IPS-NIHi7 (cell line): ENCODE measurements at regions not wholly inside any gene's neighbourhood (a gene's known extent, or its start where the extent isn't known, plus 50 kb on each side); places are given as distances from the start of the nearest gene placed in this dataset.
"Not testable (repeated sequence)": the region's sequence is repeated elsewhere in the genome, so short reads cannot be mapped to it uniquely, and the experiment has no call there.

Experiments
- DNase-seq: peaks from one replicate; pipeline ENCODE4 v3.0.0; 2012; ENCODE audit warnings: mixed read lengths; ENCODE audit errors: extremely low spot score

DNA sequence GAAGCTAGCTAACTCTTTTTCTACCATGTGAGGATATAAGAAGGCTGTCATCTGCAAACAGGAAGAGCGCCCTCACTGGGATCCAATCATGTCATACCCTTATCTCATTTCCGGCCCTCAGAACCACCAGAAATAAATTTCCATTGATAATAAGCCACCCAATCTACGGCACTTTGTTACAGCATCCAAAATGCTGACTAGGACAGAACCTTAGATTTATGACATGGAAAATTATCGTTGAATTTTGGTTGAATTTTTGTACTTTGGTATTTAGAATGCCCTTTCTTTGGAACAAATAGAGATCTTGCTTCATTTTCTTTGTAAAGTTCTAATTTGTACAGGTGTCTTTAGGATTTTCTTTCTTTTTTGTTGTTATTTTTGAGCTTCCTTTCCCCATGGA, 53.3 kb upstream of the CYLC2 start:
- no peak for DNase-seq

DNA sequence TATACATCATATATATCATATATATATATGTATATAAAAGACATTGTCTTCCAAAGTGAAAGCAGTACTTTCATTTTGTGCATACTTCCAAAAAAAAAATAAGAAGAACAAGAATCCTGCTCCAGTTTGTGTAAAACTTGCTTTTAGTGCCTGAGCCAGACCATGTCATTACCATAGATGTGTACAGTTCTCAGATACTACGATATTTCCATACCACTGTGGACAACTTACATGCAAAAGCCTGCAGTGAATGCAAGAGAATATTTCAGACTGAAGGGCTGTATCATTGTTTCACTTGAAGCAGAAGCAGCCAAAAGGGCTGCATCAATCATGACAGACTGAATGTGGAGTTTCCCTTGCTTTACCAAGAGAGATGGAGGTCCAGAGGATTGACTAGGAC, 72.6 kb upstream of the CYLC2 start:
- DNase-seq: no peak

DNA sequence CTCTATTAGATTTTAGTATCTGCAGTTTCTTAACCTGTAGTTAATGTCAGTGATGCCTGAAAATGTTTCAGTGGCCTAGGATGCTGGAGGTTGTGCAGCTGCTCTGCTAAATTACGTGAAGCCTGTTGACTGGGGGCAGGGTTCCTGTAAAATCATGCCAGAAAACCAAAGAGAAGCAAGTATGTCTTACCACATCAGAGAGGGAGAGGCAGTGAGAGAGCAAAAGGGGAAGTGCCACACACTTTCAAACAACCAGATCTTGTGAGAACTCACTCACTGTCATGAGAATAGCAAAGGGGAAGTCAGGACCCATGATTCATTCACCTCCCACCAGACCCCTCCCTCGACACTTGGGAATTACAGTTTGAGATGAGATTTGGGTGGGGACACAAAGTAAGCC, 83.9 kb upstream of the CYLC2 start:
- DNase-seq: no peak

DNA sequence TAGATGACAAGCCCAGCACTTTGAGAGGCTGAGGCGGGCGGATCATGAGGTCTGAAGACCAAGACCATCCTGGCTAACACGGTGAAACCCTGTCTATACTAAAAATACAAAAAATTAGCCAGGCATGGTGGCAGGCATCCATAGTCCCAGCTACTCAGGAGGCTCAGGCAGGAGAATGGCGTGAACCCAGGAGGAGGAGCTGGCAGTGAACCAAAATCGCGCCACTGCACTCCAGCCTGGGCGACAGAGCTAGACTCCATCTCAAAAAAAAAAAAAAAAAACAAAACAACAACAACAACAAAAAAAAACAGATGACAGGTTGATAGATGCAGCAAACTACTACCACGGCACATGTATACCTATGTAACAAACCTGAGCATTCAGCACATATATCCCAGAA, 89.3 kb upstream of the CYLC2 start:
- not testable (repeated sequence) for DNase-seq

DNA sequence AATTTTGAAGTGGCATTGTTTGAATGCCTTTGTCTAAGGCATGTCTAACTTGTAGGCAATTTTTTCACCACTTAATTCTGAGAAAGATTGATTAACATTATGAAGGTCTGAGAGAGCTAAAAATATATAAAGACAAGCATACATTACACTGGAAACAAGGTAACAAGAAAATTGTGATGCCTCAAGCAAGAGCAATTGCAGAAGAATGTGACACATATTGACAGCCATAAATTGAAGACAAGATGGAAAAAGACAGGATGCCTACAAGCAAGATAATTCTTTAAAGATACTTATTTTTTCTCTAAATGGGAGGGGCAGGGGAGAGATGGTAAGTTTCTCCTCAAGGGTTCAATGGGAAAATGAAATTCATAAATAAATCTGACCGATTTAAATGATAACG, 103.1 kb upstream of the CYLC2 start:
- DNase-seq: no peak

DNA sequence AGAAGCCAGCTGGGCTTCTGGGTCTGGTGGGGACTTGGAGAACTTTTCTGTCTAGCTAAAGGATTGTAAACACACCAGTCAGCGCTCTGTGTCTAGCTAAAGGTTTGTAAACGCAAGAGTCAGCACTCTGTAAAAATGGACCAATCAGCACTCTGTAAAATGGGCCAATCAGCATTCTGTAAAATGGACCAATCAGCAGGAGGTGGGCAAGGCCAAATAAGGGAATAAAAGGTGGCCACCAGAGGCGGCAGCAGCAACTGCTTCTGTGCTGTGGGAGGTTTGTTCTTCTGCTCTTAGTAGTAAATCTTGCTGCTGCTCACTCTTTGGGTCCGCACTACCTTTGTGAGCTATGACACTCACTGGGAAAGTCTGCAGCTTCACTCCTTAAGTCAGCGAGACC, 106.4 kb upstream of the CYLC2 start:
- DNase-seq: not testable (repeated sequence)

DNA sequence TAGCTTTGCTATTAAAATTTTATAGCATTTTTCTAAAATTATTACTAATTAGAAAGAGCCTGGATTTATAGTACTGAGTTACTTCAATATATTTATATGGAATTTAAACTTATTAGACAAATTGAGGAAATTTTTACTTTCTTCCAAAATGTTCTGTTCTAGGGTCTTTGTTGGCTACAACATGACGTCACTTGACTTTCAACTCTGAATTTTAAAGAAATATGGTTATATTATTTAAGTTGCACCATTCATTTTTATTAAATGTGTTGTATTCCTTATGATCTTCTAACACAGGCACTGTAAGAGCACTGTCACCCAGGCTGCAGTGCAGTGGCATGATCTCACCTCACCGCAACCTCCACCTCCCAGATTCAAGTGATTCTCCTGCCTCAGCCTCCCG, 119.4 kb upstream of the CYLC2 start:
- no peak for DNase-seq

DNA sequence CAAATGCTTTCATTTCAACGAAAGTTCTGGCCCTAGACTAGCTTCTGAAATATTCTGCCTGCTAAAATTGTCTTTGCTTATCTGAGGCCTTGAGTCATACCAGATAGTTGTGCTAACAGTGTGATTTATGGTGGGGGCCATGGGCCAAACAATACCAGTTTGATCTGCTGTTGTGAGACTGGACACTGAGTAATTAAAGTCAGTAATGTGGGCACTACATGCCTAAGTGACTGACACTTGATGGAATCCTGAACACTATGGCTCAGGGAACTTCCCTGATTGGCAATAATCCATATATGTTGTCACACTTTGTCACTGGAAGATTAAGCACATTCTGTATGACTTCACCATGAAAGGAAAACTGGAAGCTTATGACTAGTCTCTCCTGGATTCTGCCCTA, 127.6 kb upstream of the CYLC2 start:
- no peak for DNase-seq

DNA sequence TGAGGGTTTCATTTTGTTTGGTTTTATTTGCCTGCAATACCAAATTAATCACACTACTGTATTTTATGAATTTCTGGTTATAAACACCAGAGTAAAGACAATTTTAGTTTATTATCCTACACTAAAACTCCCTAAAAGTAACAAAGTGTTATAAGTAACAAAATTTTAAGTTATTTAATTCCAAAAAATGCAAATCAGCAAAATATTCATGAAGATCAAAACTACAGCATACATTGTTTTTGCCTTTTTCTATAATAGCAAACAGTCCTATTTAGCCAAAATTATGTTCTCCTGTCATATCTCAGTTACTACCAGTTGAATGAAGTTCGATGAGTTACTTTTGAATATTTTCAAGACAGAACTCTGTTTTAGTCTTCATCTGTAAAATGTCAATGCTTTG, 132.7 kb upstream of the CYLC2 start:
- no peak for DNase-seq

DNA sequence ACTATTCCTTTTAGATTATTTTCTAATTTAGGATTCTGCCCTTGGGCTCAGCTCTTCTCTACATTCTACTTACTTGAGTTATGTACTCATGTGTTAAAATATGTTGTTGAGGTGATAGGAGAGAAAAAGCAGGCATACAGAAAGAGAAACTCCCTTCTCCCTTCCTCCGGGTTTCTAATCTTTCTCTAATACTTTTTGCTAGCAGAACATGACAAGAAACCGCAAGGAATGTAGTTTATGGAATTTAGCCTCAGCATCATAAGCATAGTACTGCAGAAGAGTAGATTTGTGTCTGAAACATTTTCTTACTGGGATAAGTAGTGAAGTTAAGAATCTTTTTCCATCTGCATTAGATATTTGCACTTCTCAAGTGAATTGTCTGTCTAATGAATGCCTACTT, 139.5 kb upstream of the CYLC2 start:
- no peak for DNase-seq

DNA sequence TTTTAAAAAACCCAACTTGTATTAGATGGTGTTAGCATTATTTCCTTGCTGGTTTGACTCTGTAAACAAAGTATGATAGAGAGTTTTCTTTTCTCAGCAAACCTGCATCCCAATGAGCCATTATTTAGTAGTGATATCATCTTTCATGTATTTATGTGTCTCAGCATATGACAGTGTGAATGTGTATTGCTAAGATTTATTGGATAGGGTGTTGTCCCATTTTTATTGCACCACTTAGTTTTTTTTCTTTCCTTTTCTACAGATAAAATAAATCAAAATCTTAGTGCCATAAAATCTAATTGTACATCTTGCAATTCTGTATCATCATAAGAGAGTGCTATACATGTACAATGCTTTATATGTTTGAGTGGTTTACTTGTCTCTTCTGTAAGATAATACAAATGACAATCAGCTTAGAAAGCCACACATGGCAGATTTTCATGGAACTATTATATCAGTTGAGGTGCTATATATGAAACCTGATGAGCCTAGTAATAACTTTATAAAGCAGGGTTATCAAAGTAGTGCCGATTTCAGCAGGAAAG, 149.2 kb upstream of the CYLC2 start:
- DNase-seq: no peak

DNA sequence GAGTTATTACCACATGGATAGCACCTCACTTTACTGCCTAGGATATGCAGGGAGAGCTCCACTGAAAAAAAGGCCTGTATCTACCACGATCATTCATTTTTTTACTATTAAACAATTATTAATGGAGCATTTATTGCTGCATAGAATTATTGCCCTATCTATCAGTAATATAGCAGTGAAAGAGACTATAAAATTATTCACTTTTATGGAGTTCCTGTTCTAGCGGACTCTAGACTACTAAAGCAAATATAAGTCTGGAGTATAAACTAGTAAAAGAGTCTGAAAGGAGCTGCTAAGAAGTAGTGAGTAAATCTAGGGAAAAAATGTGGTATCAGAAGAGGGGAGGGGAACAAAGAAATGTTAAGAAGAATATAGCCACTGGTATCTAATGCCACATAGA, 150.4 kb upstream of the CYLC2 start:
- DNase-seq: no peak

DNA sequence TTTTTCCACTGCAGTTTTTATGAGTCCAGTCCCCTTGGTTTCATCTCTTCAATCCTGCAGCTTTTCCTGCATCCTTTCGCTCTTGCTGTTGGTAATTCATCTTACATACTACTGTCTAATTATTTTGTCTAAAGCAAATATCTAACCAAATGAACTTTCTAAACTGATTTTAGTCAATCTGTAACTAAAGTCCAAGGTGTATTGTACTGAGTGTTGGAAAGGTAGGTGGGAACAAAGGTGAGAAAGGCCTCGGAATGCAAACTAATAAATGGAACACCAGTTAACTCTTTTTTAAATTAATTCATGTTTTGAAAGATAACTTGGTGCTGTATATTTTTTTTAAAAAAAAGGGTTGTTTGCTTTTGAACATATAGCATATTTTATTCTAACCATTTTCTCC, 152.7 kb upstream of the CYLC2 start:
- no peak for DNase-seq

DNA sequence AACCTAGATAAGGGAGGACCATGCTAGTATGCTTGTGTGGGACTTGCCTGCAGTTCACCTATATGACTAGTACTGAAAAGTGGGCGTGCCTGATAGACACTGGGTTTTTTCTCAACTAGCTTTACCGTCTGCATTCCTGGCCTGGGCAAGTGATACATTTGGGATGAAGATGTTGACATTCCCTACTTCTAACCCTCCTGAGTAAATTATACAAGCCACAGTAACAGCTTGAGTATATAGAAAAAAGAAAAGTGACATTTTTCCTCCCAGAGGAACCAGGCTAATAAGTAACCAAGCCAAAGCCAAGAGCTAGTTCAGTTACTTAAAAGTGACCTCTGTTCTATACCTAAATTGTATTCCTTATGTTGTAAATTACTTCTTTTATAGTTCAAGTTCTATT, 153.8 kb upstream of the CYLC2 start:
- no peak for DNase-seq

DNA sequence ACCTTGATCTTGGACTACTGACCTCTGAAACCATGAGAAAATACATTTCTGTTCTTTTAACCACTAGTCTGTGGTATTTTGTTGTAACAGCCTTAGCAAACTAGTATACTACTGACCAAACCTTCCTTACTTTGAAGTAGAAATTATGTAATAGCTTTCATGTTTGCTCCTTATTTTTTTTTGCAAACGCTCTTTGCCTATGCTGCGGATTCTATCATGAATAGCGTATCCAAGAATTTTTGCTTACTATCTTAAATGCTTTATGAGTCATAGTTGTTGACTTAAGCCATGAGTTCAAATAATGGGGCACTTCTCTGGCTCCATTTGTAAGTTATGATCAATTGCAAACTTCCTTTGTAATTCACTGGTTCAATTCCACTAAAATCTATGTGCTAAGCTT, 154.8 kb upstream of the CYLC2 start:
- no peak for DNase-seq

DNA sequence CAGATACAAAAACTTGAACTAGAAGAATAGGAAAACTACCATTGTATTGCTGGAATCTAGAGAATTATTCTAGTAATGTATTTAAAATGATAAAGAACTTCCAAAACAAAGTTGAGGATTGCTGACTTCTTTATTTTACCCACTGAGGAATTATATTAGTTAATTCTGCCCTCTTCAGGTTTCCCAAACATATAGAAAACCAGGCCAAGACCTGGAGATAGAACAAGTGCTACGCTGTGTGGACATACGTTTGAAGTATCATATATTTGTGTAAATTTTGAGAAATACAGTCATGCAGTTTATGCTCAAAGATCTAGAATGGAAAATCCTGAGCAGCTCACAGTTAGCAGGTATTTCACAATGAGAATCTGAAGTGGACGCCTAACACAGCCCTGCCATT, 162.3 kb upstream of the CYLC2 start:
- DNase-seq: no peak

DNA sequence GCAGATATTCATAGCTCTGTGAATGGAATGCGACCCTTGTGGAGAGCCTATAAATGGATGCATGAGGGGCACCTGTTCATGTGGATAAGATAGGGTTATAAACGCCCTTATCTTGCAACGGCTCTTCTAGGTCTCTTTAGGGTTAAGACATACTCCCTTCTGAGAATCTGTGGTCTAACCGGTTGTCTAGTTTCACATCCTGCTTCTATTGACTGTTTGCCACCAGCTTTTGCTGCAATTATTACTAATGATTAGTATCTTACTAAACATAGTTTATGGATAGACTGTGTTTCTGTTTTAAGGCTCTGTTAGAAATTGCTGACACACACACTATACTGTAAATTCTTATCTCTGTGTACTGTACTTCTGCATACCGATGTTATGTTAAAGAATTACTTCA, 198.9 kb upstream of the CYLC2 start:
- no peak for DNase-seq

DNA sequence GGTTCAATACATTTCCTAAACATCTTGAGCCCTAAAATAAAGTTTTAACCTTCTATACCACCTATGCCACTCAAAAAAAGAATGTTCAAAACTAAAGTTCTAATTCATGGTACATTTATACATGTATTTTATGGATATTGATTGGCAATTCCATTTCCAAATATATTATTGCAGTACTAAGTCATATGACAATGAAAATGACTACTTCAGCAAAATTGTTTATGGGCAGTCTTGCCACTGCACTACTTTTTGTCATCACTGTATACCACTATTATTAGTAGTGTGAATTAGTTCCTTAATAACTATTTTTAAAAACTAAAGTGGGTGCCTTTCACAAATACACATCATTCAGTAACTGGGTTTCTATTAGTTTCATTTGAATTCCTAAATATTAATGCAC, 199.6 kb upstream of the CYLC2 start:
- no peak for DNase-seq

DNA sequence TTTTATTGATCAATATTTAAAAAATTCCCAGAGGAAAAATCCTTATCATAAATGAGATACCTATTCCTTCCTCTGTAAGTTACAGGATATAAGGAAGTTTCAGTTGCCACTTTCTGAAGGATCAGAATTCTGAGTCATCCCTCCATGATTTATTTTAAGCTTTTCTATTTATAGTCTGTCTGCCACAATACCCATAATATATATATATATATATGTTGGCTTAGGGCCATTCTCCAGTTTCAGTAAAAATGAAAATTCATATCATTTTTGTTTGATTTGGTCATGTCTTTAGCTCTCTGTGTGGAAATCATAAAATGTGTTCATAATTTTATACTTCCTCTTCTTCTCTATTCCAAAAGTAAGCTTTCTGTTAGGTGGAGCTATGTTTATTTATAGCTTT, 215.8 kb upstream of the CYLC2 start:
- no peak for DNase-seq

DNA sequence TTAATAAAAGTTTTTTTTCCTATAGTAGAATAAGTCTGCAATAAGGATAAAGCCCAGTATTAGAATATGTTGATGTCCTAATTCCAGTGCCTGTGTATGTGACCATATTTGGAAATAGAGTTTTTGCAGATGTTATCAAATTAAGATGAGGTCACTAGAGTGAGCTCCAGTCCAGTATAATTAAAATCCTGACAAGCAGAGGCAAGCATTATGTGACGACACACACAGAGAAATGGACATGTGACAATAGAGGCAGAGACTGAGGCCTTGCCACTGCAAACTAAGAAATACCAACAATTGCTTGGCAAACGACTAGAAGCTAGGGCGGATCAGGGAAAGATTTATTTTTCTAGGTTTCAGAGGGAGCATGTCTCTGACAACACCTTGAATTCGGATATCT, 216.4 kb upstream of the CYLC2 start:
- DNase-seq: no peak

DNA sequence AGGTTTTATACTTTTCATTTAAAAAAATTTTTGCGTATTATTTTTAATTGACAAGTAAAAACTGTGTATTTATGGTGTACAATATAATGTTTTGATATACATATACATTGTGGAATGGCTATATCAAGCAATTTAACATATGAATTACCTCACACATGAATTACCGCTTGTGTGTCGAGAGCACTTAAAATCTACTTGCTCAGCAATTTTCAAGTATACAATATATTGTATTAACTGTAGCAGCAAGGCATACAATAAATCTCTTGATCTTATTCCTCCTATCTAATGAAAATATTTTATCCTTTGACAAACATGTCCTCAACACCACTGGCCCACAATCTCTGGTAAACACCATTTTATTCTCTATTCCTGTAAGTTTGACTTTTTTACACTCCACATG, 224.4 kb upstream of the CYLC2 start:
- no peak for DNase-seq

DNA sequence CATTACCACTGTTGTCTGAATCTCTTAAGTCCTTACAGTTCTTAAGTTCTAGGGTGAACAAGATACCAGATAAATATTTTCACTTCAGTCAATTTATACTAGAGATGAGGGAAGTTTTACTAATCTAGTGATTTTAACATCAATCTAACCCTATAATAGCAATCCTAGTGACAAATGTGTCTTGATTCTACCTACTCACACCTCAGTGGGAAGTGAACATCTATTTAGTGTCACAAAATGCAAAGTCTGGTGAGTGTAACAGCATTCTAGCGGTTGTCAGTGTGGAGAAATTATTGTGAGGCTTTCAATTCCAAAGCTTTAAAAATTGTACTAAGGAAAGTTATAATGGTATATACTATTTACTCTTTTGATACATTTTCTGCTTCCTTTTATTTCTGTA, 225.8 kb upstream of the CYLC2 start:
- DNase-seq: no peak

DNA sequence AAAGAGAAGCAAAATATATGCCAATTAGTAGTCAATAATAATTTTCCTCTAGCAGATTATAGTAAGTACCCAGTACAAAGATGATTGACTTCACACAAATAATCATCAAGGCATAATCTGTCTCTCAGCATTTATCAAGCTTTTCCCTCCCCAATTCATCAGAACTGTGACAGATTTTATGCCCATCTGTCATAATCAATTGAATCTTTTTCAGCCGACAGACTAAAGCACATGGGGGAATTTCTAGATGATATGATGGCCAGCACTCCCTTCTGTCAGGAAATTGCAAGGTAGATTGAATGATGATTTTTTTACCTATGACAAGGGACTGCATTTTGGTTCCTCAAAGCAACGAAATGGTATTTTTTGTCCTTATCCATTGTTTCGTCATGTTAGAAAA, 227.1 kb upstream of the CYLC2 start:
- no peak for DNase-seq

DNA sequence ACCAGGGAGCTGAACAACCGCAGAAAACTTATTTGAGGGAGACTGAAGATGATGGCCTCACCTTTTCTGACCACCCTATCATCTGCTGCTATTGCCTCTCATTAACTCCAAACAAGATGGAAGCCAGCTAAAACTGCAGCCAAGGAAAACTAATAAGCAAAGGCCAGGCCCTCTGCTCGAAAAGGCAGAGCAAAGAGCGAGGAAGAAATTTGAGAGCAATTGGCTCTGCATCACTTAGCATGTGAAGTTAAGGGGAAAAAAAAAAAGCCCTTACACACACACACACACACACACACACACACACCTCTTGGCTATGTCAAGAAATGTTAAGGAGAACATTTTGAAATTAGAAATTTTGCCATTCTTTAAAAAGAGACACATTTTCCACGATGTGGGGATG, 228.1 kb upstream of the CYLC2 start:
- no peak for DNase-seq

DNA sequence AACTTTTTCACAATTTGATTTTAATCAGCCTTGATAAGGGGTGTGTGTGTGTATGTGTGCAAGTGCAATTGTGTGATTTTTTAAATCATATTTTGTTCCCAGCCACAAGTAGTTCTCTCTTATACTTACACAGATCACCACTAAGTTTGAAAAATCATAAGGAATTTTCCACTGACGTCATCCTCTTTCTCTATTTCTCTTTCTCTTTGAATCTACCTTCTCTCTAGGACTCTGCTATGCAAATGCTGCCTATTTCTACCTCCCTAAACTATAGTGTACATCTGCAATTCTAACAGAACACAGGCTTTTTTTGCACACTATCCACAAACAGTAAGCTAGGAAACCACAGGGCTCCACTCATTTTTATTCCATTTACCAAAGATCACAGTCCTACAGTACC, 254.6 kb upstream of the CYLC2 start:
- no peak for DNase-seq
